ENCODE measurements at regions not wholly inside any gene's neighbourhood (a gene's known extent, or its start where the extent isn't known, plus 50 kb on each side); places are given as distances from the start of the nearest gene placed in this dataset.
"Not testable (repeated sequence)": the region's sequence is repeated elsewhere in the genome, so short reads cannot be mapped to it uniquely, and the experiment has no call there.

GRCh38 chr16:22675745-22676540 is 138.0 kb upstream of the HS3ST2 start:
- DNase-seq (ENCODE audit: low spot score), result no peak

DNA sequence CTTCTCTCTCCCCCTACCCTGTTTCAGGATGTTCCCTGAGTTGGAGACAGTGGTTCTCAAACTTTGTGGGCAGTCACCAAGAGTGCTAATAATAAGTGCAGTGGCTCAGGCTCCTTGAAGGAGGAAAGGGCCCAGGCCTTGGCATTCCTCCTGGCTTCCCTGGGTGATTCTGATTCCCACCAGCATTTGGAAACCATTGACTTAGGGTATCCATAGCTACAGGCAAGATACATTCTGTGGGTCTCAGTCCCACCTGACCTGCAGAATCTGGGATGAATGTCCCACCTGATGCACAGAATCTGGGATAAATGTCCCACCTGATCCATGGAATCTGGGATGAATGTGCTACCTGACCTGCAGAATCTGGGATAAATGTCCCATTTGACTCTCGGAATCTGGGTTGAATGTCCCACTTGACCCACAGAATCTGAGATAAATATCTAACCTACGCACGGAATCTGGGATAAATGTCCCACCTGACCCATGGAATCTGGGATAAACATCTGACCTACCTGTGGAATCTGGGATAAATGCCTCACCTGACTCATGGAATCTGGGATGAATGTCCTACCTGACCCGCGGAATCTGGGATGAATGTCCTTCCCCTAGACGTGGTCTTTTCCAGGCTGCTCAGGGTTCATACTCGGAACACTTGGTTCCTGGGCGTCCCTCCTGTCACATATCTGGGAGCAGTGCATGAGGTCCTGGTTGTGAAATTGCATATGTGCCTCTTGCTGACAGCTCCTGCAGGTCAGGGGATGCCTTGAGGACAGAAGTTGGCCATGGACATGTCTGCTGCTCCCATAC is 136.7 kb upstream of the HS3ST2 start:
- DNase-seq (ENCODE audit: low spot score), result no peak

GRCh38 chr16:22678311-22678710 is 135.7 kb upstream of the HS3ST2 start:
- DNase-seq (ENCODE audit: low spot score), result no peak

DNA sequence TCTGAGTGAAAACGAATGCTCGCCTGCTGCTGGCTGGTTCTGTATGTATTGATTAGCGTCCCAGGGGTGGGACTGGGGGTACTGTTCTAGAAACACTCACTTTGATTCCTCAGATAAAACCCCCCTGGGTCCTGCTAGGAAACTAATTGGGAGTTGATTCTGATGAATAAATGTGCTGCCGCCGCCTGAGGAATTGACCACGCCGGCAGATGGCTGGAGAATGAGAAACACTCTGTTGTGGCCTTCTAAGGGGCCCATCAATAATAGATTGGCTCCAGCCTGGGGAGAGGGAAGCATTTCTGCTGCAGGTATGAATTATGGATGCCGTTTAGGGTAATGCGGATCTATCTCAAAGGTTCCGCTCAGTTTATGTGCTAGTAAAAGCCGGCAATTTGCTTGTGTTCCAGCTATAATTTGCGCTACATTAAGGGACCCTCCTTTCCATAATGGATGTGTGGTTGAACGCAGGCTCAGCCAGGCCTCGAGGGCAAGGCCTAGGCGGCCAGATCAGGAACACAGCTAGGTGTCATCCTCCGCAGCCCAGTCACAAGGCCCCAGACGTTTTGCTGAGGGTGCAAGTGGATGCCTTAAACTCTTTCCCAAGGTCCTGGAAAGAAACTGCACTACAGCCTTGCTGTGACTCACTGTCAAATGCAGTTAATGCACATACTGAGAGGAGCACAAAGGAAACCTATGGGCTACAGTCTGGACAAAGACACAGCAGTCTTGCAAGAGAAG is 132.2 kb upstream of the HS3ST2 start:
- no peak for DNase-seq (ENCODE audit: low spot score)

GRCh38 chr16:22683258-22683657 is 130.7 kb upstream of the HS3ST2 start:
- DNase-seq (ENCODE audit: low spot score), result no peak

DNA sequence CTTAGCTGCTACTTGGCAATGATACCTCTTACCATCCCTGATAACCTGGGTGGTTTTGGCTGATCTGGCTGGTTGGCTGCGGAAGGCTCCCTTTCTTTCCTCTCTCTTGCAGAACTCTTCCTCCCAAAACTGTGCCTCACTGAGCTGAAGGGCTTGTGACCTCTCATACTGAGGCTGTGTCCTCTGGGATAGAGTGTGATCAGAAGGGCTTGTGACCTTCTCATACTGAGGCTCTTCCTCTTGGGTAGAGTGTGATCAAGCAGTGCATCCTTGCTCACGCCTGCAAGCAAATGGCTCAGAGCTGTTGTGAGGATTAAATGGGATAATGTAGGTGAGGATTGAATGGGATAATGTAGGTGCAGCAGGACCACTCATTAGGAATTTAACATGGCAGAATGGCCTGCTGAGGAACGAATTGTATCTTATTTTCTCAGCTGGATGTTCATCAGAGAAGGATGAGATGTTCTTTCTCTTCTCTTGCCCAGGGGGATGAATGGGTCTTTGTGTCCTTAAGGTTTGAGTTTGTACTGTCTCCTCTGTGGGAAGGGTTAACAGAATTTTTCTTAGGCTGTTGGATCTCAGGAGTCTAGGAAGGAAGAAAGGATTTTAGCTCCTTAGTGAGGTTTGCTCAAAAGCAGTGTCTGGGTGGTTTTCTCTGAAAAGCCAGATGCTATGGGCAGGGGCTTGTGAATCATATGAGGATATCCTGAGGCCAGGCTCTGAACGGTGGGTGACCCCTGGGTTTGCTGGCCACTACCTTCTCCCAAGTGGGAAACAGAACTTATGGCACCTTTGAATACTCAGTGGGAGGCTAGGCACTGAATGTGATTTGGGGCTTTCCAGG is 130.0 kb upstream of the HS3ST2 start:
- DNase-seq (ENCODE audit: low spot score), result no peak

- no peak for DNase-seq (ENCODE audit: low spot score)
Measured at GRCh38 chr16:22684574-22685458, 129.1 kb upstream of the HS3ST2 start.

DNA sequence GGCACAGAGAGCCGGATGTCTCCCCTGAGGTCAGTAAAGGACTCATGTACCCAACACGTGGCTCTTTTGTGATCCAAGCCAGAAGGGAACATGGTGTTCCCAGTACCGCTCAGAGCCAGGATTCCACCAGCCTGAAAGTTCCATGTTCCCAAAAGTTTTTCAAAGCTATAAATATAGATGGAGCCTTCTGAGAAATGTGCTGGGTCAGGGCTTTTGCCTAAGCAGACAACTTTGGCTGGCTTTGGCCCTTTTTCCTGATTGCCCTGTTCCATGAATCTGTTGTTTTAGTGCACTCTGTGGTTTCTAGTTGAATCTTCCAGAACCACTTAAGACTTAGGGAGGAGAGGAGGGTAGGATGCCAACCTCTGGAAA is 128.5 kb upstream of the HS3ST2 start:
- no peak for DNase-seq (ENCODE audit: low spot score)

GRCh38 chr16:22687031-22687530 is 126.9 kb upstream of the HS3ST2 start:
- DNase-seq (ENCODE audit: low spot score), result no peak

GRCh38 chr16:22688463-22688862 is 125.5 kb upstream of the HS3ST2 start:
- no peak for DNase-seq (ENCODE audit: low spot score)

GRCh38 chr16:22688930-22689329 is 125.0 kb upstream of the HS3ST2 start:
- no peak for DNase-seq (ENCODE audit: low spot score)

GRCh38 chr16:22691335-22691734 is 122.6 kb upstream of the HS3ST2 start:
- DNase-seq (ENCODE audit: low spot score), result no peak

DNA sequence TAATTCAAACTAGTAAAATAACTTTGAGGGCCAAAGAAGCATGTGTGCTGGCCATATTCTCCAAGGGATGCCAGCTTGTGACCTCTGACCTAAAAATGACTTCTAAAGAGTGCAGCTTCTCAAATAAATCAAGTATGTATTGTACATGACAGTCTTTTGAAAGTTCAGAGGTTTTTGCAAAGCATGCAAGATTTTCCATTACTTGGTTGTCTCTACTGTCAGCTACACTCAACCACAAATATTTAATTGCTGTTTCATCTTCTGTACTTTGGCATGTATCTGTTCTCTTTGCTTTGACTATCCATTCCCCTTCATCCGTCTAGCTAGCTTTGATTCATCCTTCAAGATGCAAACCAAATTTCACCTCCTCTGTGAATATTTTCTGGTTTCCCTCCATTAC is 121.9 kb upstream of the HS3ST2 start:
- no peak for DNase-seq (ENCODE audit: low spot score)

DNA sequence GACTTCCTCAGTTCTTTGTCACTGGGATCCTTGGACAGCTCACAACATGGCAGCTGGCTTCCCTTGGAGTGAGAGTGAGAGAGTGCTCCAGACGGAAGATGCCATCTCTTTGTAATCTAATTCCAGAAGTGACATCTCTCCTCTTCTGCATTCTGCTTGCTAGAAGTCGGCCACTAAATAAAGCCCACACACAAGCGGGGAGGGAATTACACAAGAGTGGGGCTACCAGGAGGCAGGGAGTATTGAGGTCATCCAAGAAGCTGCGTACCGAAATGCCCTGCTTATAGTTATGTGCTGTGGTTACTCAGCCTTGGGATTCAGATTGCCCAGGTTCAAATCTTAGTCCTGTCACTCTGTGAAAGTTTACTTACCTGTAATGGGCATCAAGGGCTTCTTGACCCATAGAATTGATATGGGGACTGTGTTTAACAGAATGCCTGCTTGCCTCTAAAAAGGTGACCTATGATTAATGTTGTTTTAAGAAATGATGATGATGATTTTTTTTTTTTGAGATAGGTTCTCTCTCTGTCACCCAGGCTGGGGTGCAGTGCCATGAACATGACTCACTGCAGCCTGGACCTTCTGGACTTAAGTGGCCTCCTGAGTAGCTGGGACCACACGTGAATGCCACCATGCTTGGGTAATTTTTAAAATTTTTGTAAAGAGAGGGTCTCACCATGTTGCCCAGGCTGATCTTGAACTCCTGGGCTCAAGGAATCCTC is 120.9 kb upstream of the HS3ST2 start:
- DNase-seq (ENCODE audit: low spot score), result no peak

DNA sequence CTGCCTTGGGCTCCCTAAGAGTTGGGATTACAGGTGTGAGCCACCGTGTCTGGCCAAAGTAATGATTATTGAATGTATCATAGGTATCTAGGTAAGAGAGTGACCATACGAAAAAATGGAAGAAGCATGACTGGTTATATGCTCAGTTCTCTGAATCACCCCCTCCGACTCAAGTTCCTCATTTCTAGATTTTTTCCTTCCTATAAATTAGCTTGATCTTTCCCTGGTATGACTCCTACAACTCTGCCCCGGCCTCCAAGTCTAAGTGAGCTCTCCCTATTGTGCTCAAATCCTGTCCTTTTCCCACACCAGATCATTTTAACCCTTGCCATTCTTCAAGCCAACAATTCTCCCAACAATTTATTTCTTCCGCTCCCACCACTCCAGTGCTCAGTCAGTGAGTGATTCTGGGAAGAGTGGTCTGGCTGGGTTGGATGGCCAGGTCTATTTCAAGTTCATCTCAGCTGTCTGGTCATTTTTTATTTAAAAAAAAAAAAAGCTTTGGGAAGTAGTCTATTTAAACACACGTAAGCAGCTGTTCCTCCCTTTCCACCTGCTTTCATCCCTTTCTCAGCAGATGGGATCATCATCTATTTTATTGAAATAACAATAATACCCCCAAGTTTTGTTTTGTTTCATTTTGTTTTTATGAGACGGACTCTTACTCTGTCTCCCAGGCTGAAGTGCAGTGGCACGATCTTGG is 120.2 kb upstream of the HS3ST2 start:
- no peak for DNase-seq (ENCODE audit: low spot score)

DNA sequence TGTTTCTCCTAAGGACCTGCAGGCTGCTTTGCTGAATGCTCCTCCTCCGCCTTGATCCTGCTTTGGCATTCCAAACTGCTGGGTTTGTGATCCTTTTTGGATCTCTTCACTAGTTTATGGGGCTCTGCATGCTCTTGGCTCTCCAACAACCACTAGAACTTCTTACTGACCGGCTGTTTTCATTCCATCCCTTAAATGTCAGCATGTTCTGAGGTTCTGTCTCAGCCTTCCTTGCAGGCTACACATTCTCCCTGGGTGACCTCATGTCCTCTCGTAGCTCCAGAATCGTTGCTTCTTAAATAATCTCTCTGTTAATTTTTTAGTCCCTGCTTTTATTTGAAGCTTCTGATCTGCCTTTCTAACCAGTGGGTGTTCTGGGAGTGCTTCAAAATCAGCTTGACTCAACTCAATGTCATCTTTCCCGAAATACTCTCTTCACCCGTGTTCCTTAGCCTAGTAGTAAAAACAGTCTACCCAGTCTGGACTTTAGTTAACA is 119.0 kb upstream of the HS3ST2 start:
- peak; percentile 78 for DNase-seq (ENCODE audit: low spot score)

GRCh38 chr16:22695773-22696172 is 118.2 kb upstream of the HS3ST2 start:
- DNase-seq (ENCODE audit: low spot score), result not testable (repeated sequence)

GRCh38 chr16:22699356-22699755 is 114.6 kb upstream of the HS3ST2 start:
- DNase-seq (ENCODE audit: low spot score), result no peak

GRCh38 chr16:22705799-22706198 is 108.2 kb upstream of the HS3ST2 start:
- DNase-seq (ENCODE audit: low spot score), result no peak
